ENCODE measurements at regions not wholly inside any gene's neighbourhood (a gene's known extent, or its start where the extent isn't known, plus 50 kb on each side); places are given as distances from the start of the nearest gene placed in this dataset.

DNA sequence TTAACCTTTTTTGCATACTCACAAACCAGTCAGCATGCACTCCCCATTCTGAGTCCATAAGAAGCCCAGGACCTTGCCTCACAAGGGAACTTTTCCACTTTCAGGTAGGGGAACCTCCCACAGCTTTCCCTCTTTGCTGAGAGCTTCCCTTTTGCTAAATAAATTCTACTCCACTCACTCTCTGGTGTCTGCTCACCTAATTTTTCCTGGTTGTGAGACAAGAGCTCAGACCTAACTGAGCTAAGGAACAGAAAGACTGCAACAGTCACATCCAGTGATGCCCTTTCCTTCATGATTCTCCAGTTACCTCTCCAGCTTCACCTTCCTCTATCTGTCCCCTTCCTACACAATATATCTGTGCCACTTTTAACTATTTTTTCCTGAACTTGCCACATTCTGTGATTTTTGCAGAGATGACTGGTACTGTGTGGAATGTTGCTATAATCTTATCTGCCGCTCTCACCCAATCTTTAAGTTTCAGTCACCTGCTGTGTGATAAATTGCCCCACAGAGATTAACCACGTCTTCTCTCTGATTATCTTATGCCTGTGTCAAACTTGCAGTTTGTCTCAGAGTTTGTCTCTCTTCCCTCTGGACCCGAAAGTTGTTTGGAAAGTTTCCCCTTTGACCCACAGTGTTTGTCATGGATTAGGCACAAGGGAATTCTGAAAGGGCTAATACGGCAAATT is 737.1 kb upstream of the FLRT2 start:
- no peak for DNase-seq

DNA sequence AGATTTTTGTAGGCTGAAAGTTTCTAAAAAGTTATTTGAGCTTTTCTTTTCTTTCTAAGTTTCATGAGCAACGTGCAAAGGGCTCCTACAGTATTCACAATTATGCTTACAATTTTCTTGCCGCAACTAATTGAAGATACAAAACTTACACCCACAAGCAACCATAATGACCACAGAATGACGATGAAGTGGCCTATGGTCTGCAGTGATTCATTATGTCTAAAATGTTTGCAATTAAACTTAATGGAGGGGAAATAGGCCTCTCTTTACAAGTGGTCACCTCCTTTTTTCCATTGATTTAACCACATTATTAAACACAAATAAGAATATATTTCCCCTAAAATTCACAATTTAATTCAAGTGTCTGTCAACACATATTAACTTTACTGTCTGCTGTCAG is 732.6 kb upstream of the FLRT2 start:
- no peak for DNase-seq

DNA sequence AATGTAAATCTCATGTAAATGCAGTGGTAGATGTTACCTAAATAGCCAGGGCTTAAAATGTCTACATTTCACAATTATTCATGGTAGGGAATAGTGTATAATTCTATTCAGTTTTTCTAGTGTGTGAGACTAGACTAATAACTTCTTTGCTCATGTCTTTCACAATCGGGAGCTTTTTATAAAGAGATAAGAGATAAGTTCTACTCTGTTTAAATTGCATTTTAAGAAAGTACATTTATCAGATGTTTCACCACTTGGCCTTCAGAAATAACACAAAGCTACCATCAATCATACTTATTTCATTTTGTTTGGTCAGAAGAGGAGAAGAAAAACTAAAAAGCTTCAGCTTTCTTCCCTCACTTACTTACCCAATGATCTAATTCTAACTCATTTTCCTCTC is 725.5 kb upstream of the FLRT2 start:
- DNase-seq = no peak

DNA sequence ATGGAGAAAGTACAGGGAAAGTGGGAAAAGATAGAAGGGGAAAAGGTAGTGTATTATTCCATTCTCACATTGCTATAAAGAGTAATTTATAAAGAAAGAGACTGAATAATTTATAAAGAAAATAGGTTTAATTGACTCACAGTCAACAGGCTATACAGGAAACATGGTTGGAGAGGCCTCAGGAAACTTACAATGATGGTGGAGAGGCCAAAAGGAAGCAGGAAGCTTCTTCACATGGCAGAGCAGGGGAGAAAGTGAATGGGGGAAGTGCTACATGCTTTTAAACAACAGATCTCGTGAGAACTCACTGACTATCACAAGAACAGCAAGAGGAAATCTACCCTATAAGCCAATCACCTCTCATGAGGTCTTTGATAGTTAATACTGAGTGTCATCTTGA is 725.0 kb upstream of the FLRT2 start:
- no peak for DNase-seq

DNA sequence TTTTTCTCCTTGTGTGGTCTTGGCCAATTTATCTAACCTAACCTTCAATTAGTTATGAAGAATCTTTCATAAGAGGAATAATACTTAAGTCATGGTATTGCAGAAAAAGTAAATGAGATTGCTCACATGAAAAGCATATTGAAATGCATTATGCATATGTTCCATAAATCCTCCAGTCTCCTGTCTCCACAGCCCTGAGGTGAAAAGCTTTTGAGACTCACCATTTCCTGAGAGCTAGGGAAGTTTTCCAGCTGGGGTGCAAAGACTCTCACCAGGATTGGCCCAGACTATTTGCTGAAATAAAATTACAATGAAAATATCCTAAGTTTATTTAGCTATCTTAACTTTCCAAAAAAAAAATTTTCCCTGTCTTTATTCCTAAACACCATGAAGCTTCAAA is 723.8 kb upstream of the FLRT2 start:
- no peak for DNase-seq

DNA sequence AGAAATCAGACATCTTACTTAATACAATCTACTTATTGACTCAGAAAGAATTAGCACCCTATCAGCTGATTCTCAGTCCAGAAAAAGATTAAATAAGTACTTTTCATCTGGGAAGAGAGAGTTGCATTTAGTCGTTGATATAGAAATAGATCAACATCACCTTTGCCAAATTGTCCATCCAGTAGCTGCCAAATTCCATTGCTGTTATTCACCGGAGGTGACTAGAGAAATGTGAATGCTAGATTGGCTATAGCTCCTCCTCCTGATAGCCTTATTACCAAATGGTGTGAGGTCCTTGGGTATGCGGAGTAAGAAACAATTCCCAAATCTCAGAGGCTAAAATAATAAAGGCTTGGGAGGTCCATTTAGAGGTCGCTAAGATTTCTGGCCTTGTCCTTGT is 723.3 kb upstream of the FLRT2 start:
- DNase-seq = no peak

DNA sequence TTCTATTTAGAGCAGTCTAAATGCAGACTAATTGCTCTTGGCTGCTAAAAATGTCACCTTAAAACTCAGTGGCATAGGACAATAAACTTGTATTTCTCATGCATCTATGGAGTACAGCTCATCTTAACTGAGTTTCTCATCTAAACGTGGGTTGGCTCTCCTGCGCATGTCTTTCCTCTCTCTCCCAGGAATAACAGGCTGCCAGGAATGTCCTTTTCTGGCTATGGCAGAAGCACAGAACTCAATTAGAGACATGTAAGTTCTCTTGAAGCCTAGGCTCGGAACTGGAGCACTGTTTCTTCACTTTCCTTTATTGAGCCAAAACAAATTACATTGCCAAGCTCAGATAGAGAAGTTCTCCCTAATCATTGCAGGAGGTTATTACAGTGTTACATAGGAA is 722.3 kb upstream of the FLRT2 start:
- DNase-seq = no peak

DNA sequence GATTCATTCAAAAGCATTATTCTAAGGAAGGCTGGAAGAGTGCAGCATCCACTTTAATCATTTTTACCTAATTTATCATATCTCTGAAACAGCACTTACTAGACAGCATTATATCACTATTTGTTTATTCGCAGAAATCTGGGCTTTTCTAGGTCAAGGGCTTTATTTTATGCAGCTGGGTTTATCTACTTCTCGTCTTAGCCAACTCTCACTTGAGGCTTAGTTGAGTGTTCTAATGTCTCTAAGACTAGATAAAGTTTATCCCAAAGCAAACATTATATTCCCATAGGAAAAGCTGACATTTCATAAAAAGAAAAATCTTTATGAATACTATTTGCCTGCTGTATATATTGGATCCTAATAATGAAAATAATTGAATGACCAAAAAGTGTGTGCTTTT is 720.8 kb upstream of the FLRT2 start:
- no peak for DNase-seq

DNA sequence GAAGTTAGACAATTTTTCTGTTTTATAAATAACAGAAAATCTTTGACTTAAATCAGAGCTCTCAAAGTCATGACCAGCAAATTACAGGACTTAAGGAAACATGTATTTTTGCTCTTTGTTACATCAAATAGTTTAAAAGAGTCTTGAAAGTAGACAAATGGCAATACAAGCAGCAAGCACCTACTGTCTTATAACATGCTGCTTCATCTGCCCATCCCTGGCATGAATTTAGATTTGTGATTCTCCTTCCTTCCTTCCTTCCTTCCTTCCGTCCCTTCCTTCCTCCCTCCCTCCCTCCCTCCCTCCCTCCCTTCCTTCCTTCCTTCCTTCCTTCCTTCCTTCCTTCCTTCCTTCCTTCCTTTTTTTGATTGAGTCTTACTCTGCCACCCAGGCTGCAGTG is 715.6 kb upstream of the FLRT2 start:
- no peak for DNase-seq

DNA sequence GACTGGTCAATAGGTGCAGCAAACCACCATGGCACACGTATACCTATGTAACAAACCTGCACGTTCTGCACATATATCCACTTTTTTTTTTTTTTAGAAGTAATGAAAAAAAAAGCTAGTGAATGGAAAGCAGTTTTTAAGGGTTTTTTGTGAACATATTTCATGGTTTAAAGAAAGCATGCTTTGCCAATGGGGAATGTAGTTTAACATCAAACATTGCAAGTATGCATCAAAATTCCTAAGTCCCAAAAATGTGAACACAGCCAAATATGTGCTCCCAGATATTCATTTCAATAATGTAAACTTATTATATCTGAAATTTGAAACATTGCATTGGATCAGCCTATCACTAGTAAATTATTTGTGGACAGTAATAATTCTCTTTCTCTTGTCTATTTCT is 710.4 kb upstream of the FLRT2 start:
- DNase-seq = no peak

DNA sequence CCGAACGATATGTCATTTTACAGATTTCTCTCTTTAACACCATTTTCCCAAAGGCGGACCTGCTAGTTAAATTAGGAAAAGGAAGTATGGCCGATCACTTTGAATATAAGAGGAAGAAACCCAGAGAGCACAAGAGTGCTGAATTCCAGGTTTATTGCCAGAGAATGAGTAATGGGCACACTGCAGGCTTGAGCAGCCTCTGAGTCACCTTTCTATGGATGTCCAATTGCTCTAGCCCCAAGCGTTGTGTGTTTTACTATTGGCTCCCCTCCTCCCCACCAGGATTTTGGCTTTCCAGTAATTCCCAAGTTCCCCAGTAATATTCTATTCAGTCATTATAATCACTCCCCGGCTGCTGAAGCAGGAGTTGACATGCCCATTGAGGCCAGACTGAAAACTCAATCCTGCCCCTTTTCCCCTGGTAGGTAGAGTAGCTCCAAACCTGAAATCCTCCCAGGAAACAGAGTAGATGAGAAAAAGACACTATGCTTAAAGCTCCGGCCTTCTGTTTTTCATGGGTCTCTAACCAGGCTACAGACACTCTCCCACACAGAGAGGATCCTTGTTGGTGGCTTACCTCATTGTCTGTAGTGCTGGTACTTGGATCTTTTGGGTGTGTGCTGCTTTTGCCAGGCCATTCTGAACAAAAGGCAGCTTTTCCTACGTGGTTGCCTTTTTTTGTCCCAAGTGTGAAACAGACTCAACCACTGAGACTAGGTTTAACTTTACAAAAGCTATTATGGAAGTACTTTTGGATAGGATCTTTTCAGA is 704.3 kb upstream of the FLRT2 start:
- DNase-seq = no peak

DNA sequence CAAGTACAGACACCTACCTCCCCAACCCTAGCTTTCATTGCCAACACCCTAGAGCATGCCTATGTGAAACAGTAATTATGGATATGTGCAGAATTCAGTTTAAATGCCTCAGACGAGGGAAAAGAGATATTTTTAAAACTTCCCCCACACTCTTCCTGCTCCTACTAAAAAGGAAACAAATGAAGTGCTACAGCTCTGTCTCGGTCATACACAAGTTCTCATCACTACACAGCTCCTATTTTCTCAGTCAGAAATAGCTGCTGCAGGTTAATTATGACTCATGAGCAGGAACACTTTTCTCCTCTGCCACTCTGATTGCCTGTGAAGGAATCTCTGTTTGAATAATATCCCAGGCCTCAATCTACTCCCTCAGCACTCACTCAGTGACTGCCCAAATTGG is 703.6 kb upstream of the FLRT2 start:
- DNase-seq = no peak

DNA sequence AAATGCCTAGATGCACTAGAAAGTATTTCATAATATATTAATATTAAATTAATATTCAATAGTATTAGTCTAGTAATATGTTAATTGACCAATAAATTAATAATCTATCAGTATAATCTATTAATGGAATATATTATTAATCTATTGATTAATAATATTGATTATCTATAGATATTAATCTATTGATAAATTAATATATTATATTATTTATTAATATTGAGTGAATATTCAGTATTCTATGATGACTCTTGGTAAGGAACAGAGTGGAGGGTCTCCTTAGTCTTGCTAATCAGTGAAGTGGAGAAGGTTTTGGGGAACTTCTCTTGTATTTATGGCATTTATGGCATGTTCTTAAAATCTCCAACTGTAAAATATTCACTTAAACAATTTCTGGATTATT is 679.3 kb upstream of the FLRT2 start:
- no peak for DNase-seq

DNA sequence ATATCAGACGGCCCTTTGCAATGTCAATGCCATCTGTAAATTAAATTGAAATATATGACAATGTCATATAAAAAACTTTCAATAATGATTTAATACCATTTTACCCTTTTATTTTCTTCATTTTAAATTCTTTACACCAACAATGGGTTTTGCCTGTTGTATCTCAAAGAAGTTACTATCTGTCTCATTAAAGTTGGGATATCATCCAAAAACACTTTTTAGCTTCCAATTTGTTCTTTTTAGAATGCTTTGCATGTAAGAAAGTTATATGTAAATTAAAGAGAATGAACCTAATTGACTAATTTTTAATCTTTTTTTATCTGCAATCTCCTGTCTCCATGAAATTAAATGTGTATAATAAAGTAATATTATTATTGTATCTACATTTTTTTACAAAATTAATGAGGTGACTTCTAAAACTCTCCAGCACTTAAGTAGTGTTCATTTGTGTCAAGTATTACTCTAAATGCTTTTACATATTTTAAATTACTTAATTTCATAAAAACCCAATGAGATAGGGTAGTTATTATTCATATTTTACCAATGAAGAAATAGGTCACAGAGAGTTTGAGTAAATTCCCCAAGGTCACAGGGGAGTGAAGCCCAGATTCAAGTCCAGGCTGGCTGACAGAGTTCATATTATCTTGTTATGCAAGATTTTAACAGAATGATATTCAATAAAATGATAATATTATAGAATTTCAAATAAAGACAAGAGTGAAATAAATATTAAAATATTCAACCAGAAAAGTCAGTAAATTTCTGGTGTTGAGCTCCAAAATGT is 673.0 kb upstream of the FLRT2 start:
- DNase-seq = no peak

DNA sequence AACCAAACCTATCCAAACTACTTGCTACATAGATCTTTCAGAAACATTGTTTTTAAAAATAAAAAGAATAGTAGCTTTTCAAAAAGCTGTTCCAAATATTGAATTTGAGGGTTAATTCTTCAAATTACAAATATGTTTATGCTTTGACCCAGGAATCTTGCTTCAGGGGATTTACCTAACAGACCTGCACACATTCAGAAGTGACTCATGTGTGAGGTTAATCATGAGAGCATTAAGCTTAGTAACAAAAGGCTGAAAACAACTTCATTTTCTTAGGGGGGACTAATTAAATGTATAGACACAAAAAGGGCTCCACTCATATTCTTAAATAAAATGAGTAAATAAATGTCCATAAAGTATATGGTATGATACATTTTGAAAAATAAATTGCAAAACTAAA is 672.4 kb upstream of the FLRT2 start:
- DNase-seq = no peak

DNA sequence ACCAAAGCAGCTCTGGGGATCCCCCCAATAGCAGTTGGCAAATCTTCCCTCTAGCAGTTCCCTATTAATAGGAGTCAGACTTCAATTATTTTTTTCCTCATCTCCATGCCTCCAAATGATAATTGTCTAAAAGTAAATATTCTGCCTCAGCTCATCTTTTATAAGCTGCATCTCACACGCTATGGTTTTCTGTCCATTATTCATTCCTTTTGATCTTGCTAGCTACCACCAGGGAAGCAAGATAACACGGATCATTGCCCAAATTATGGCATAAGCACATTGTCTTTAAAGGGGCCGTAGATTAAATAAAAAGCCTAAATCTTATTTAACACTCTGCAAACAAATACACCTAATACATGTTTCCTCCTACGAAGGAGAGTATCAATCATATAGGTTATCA is 670.8 kb upstream of the FLRT2 start:
- DNase-seq = no peak

DNA sequence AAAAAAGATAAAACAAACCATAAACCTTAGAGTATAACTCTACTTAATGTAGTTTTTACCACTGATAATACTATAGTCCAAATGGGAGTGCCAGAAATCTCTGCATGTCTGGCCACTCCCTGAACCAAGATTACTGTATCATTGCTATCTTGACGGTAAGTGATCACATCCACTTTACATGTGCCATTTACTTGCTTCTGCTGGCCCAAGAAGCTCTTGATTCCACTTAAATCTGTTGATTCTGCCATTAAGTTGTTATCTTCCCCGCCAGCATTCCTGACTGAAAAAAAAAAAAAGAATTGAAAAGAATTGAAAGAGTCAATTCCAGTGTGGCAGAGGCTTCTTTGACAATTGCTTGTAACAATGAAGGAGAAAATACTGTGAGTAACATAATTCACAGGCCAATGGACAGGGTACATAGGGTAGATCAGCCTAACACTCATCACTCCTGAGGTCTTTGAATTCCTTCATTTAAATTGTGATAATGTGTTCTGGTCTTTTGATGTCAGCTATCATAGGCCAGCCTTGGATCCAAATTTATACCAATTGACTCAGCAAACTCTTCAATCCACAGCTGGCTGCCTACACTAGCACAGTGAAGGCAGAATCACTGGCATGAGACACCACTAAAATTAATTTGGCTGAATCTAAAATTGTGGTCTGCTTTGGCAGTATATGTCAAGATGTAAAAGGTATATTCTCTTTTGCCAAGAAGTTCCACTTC is 665.2 kb upstream of the FLRT2 start:
- DNase-seq = no peak

DNA sequence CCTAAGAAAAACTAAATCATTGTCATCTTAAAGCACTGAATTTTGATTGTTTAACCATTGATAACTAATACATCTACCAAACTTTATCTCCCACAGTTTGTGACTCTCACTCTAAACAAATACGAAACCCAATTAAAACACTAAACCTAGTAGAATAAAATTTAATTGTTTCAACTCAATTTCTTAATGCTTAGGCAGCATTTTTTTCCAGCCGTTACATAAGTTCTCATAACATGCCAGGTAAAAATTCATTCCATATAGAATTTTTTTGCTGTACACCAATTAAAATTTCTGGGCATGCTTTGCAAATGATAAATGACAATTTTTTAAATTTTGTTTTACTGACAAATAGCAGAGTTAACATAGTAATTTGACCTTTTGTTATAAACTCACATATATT is 658.2 kb upstream of the FLRT2 start:
- DNase-seq = no peak

DNA sequence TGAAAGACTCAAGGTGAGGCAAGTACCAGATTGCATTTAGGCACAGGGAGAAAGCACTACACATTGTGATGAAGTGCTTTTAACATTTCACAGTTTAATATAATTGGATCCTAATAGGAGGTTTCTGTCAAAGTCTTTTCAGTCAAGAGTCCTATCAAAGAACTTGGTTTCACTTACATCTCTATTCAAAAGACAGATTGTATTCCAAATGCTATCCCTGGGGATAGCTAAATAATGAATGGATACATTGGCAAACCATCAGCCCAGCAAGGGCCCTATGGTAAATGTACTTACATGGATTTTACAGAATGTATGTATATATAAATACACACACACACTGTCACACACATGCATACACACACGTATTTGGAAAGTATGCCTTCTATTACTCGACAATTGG is 655.5 kb upstream of the FLRT2 start:
- no peak for DNase-seq

DNA sequence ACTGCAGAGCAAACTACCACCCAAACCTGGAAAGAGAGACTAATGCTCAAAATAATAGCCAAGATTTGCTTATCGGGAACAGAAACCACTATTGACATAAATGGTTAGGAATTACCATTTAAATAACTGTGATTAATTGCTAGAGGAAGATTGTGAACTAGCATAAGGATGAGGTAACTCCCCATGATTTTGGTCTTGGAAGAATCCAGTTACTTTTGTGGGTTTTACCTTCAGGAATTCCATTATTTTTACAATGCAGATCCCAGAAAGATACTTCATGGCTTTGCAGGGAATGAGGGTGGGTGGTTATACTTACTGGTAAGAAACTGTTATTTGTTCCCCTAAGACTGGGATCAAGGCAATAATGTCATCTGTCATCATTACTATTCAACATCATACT is 652.9 kb upstream of the FLRT2 start:
- no peak for DNase-seq

DNA sequence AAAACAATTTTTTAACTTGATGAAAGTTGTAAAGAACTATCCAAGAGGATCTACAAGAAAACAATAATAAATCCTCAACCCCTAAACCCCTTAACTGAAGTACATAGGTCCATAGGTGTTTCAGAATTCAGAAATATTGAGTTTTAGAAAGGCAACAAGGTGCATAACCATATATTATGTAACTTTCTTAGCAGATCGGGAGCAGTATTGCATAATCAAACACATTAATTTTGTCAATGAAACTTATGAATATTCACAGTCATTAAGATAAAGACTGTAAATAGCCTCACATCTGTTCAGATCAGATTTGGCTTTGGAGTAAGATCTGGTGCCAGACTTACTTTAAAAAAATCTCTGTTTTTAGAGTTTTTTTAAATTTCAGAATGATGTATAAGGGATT is 647.1 kb upstream of the FLRT2 start:
- DNase-seq = no peak

DNA sequence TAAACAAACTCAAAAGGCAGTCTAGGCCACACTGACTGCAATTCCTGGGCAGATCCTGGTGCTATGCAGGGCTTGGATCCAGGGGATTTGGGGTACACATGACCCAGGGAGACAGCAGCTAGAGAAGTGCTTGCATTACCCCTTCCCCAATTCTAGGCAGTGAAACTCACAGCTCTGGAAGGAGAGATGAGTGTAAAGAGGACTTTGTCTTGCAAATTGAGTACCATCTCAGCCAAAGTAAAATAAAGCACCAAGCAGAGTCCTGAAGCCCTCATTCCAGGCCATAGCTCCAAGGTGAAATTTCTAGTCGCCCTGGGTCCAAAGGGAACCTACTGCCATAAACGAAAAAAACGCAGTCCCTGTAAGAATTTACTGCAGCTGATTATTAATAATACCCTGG is 644.9 kb upstream of the FLRT2 start:
- DNase-seq = no peak

DNA sequence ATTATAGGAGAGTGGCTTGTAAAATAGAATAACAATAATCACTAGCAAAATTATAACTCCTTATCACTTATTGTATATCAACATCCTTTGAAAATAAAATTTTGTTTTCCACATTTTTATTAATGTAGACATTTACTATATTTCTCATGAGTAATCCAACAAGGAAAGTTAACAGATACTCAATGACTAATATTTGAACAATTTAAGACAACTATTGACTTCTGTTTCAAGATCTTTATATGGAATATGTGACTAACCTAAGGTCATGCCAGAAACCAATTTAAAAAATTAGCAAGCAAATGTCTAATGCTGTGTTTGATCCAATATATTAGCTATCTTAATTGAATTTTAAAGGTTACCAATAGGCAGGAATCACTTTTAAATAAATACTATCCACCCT is 638.5 kb upstream of the FLRT2 start:
- DNase-seq = no peak

DNA sequence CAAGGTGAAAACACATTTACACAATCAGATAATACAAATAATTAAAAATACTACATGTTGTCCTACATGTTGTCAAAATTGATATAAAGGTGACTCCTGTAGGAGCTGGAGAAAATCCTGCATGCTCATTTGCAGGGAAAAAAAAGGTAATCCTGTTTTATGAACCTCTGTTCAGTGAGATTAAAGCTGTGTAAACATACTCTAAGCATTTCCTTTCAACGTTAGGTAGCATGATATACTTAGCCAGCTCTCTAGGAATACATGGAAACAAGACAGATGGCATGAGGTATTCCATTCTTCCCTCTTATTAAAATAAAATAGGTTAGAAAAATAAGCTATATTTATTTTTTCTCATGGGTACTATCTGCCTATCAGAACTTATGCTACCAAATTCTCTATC is 635.7 kb upstream of the FLRT2 start:
- DNase-seq = no peak
